Brain microvascular endothelial cell (primary cell): ENCODE measurements at regions not wholly inside any gene's neighbourhood (a gene's known extent, or its start where the extent isn't known, plus 50 kb on each side); places are given as distances from the start of the nearest gene placed in this dataset.

Source experiments
- DNase-seq: peaks from one replicate; pipeline ENCODE4 v3.0.0-alpha.2; 2020
- H3K27ac ChIP-seq: fragments of 250-450 bp; sonication (Bioruptor Pico); 2 replicates; pipeline ENCODE4 v1.5.1; 2020; ENCODE audit warnings: mild to moderate bottlenecking, moderate library complexity
- H3K27me3 ChIP-seq: fragments of 250-450 bp; sonication (Bioruptor Pico); replicated peaks from 2 replicates; pipeline ENCODE4 v1.5.1; 2020; ENCODE audit warnings: mild to moderate bottlenecking
- H3K36me3 ChIP-seq: fragments of 250-450 bp; sonication (Bioruptor Pico); replicated peaks from 2 replicates; pipeline ENCODE4 v1.5.1; 2020; ENCODE audit warnings: mild to moderate bottlenecking
- H3K4me3 ChIP-seq: 2 replicates; pipeline ENCODE4 v1.5.1; 2011; ENCODE audit warnings: low read depth, mild to moderate bottlenecking, control low read depth, low read length, moderate library complexity
- in situ Hi-C: cut with HindIII; loops from 2 replicates; pipeline ENCODE4 v1.10.0; 2017; ENCODE audit warnings: low sequenced_read_pairs, low pct_ligation_motif_present
- TF ChIP-seq, protein P1 (sequence below): IDR thresholded peaks from 2 replicates; pipeline ENCODE4 v1.5.1; 2011; ENCODE audit warnings: low read depth, mild to moderate bottlenecking, moderate library complexity, low read length, control low read depth, inconsistent platforms; ENCODE audit errors: missing control alignments

DNA sequence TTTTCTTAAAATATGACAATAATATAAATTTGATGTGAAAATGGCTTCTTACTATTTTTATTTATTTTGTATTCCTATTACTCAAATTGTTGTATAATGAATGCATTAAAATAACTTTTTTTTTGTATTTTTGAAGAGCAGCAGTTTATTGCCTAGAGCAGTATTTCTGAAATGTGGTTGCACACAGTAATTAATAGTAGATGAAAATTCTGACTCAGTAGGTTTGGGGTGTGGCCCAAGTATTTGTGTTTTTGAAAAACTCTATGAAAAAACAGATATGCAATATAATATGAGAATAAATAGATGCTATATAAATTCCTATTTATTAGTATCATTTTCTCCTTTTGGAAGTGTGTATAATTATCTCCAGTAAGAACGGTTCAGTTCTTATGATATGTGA is 2225.3 kb upstream of the C9orf72 start:
- no peak for DNase-seq
- Histone ChIP-seq H3K36me3 (no peaks in the 10 kb centered on the region), H3K4me3 (no peak overlapping the region), H3K27ac (no peak overlapping the region), H3K27me3 (no peaks in the 10 kb centered on the region)
- in situ Hi-C loops: no loop called here
- TF ChIP-seq, protein P1, sequence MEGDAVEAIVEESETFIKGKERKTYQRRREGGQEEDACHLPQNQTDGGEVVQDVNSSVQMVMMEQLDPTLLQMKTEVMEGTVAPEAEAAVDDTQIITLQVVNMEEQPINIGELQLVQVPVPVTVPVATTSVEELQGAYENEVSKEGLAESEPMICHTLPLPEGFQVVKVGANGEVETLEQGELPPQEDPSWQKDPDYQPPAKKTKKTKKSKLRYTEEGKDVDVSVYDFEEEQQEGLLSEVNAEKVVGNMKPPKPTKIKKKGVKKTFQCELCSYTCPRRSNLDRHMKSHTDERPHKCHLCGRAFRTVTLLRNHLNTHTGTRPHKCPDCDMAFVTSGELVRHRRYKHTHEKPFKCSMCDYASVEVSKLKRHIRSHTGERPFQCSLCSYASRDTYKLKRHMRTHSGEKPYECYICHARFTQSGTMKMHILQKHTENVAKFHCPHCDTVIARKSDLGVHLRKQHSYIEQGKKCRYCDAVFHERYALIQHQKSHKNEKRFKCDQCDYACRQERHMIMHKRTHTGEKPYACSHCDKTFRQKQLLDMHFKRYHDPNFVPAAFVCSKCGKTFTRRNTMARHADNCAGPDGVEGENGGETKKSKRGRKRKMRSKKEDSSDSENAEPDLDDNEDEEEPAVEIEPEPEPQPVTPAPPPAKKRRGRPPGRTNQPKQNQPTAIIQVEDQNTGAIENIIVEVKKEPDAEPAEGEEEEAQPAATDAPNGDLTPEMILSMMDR: no peak

DNA sequence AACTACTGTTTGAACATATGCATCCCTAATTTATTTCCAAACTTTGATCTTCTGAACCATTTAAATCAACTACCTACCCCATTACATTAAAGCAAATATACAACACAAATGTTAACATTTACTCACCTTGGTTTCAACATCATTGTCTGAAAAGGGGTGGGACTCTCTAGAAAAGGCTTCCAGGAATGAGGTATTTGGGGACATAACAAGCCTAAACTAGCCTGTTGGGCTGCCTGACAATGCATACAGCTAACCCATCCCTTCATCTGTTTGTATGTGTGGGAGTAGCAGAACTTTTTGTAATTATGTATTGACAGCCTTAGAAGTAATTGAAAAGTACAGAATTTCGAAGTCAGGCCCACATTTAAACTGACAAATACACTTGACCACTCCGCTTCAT is 2225.9 kb upstream of the C9orf72 start:
- no peak for DNase-seq
- in situ Hi-C loops: no loop called here
- H3K36me3 ChIP-seq: no peaks in the 10 kb centered on the region
- H3K27me3 ChIP-seq: no peaks in the 10 kb centered on the region
- H3K4me3 ChIP-seq: no peak overlapping the region
- TF ChIP-seq, protein P1: no peak
- no peak overlapping the region for H3K27ac ChIP-seq

DNA sequence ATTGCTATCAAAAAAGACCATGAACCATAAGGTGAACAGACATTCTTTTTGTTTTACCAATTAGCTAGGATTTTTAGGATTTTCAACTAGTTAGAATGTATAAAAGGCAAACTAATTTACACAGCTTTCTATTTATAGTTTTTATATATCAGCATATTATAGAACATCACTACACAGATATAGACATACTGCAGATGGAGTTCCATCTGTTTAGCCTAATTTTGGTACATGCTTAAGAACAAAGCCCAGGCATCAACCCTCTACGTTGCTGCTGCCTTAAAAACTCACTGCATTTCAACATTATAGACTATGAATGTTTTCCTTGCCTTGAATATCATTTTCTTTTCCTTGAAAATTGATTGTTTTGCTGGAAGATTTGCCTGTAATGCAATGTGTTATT is 2227.5 kb upstream of the C9orf72 start:
- Histone ChIP-seq H3K27me3 (no peaks in the 10 kb centered on the region), H3K27ac (no peak overlapping the region), H3K36me3 (no peaks in the 10 kb centered on the region), H3K4me3 (no peak overlapping the region)
- no peak for DNase-seq
- in situ Hi-C loops: no loop called here
- TF ChIP-seq, protein P1: no peak

DNA sequence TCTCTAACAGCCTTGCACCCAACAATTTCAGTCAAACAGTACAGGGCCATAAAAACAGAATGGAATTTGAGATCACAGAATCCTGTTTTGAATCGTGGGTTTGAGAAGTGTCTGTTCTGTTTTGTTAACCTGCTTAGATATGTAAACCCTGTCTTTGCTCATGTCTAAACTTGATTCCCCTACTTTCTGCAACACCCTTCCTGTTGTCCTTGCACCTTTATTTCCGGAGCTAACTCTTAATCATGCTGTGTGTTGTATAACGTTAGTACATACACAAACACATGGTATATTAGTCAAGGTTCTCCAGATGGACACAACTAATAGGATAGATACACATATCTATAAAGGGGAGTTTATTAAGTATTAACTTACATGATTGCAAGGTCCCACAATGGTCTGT is 2229.2 kb upstream of the C9orf72 start:
- Histone ChIP-seq H3K36me3 (no peaks in the 10 kb centered on the region), H3K27ac (no peak overlapping the region), H3K27me3 (no peaks in the 10 kb centered on the region), H3K4me3 (no peak overlapping the region)
- in situ Hi-C loops: no loop called here
- TF ChIP-seq, protein P1: no peak
- DNase-seq: no peak

DNA sequence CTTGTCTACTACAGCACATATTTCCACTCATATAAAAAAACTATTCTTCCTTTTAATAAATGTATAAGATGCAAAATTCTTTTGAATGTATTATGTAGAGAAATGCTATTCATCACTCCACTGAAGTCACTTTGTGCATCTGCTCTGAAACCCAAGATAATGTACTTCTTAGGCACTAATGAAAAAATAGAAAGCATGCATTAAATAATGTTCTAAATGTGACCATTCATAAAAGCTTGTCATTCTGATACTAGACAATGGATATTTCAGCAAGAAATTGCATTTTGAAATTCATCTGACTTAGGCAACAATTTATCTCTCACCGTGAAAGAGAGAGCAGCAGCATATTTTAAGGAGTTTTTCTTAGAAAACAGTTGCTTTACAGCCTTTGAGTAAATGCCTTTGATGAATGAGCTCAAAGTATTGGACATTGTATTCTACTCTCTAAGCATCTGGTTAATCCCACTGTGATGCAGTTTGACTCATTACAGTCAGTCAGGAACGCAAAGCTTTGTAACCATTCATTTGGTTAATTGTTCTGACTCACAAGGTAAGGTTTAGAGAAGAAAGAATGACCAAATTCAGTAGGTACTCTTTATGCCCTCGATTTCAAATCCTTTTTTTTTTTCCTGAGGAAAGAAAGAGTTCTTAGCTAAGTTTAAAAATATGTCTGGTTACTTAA is 2233.8 kb upstream of the C9orf72 start:
- Histone ChIP-seq H3K36me3 (no peaks in the 10 kb centered on the region), H3K4me3 (no peak overlapping the region), H3K27me3 (no peaks in the 10 kb centered on the region), H3K27ac (no peak overlapping the region)
- TF ChIP-seq, protein P1: no peak
- in situ Hi-C loops: no loop called here
- no peak for DNase-seq
